GM23338 (cell line): ENCODE measurements at regions not wholly inside any gene's neighbourhood (a gene's known extent, or its start where the extent isn't known, plus 50 kb on each side); places are given as distances from the start of the nearest gene placed in this dataset.

Experiments used
- ATAC-seq: fragments of 200-7000 bp; cut with Tn5 transposase; 3 replicates; pipeline ENCODE4 v1.9.1; 2020
- DNase-seq: peaks from one replicate; pipeline ENCODE4 v3.0.0-alpha.2; 2015; ENCODE audit warnings: low spot score
- H2AFZ ChIP-seq: fragments of 200-600 bp; sonication (generic); 2 replicates; pipeline ENCODE4 v1.8.0; 2016; ENCODE audit warnings: antibody characterized with exemption, mild to moderate bottlenecking, moderate library complexity
- H3F3A ChIP-seq: fragments of 200-600 bp; sonication (generic); replicated peaks from 2 replicates; pipeline ENCODE4 v1.8.0; 2017; ENCODE audit warnings: antibody characterized with exemption, mixed run types, low read depth
- H3K27ac ChIP-seq: fragments of 200-600 bp; sonication (generic); 2 replicates; pipeline ENCODE4 v1.6.1; 2016; ENCODE audit warnings: low read depth
- H3K27me3 ChIP-seq: fragments of 200-600 bp; sonication (generic); 2 replicates; pipeline ENCODE4 v1.8.0; 2016; ENCODE audit warnings: mild to moderate bottlenecking, mixed run types, moderate library complexity; ENCODE audit not compliant: insufficient read depth
- H3K36me3 ChIP-seq: fragments of 200-600 bp; sonication (generic); 2 replicates; pipeline ENCODE4 v1.8.0; 2016; ENCODE audit warnings: mild to moderate bottlenecking; ENCODE audit not compliant: insufficient read depth
- H3K4me1 ChIP-seq: fragments of 200-600 bp; sonication (generic); 2 replicates; pipeline ENCODE4 v1.8.0; 2016; ENCODE audit warnings: mild to moderate bottlenecking, moderate library complexity; ENCODE audit not compliant: insufficient read depth
- H3K4me2 ChIP-seq: fragments of 200-600 bp; sonication (generic); 2 replicates; pipeline ENCODE4 v1.7.1; 2017; ENCODE audit warnings: mixed run types
- H3K4me3 ChIP-seq: fragments of 200-600 bp; sonication (generic); 2 replicates; pipeline ENCODE4 v1.6.1; 2016; ENCODE audit warnings: mixed run types
- H3K79me2 ChIP-seq: fragments of 200-600 bp; sonication (generic); replicated peaks from 2 replicates; pipeline ENCODE4 v1.8.0; 2017; ENCODE audit warnings: mild to moderate bottlenecking; ENCODE audit not compliant: insufficient read depth
- H3K9me2 ChIP-seq: fragments of 200-600 bp; sonication (generic); 2 replicates; pipeline ENCODE4 v1.8.0; 2017; ENCODE audit not compliant: insufficient read depth
- H4K20me1 ChIP-seq: fragments of 200-600 bp; sonication (generic); replicated peaks from 2 replicates; pipeline ENCODE4 v1.8.0; 2017; ENCODE audit warnings: mild to moderate bottlenecking; ENCODE audit not compliant: insufficient read depth
- H3K27ac Mint-ChIP-seq: 2 replicates; pipeline ENCODE4 v1.8.0; 2020; ENCODE audit warnings: inconsistent platforms, mild to moderate bottlenecking, moderate library complexity, mixed read lengths
- H3K27me3 Mint-ChIP-seq: 3 replicates; pipeline ENCODE4 v1.8.0; 2022; ENCODE audit warnings: low read depth, mild to moderate bottlenecking, moderate library complexity, mixed read lengths, inconsistent platforms; ENCODE audit not compliant: insufficient read depth, poor library complexity
- H3K36me3 Mint-ChIP-seq: 3 replicates; pipeline ENCODE4 v1.8.0; 2021; ENCODE audit warnings: low read depth, mild to moderate bottlenecking, inconsistent platforms, moderate library complexity, mixed read lengths
- H3K4me1 Mint-ChIP-seq: 3 replicates; pipeline ENCODE4 v1.8.0; 2020; ENCODE audit warnings: mild to moderate bottlenecking, inconsistent platforms, mixed read lengths
- H3K4me3 Mint-ChIP-seq: 3 replicates; pipeline ENCODE4 v1.8.0; 2021; ENCODE audit warnings: moderate library complexity, mild to moderate bottlenecking, inconsistent platforms, mixed read lengths
- H3K9me3 Mint-ChIP-seq: 3 replicates; pipeline ENCODE4 v1.8.0; 2020; ENCODE audit warnings: moderate library complexity, mild to moderate bottlenecking, inconsistent platforms, mixed read lengths
- CREB1 ChIP-seq: fragments of 250-450 bp; sonication (Bioruptor Pico); IDR thresholded peaks from 2 replicates; pipeline ENCODE4 v1.5.0; 2020; ENCODE audit warnings: low read depth, mild to moderate bottlenecking, moderate library complexity
- CTCF ChIP-seq, 2 experiments: fragments of 200-600 bp in 1 of 2; sonication (generic) in 1 of 2; conservative IDR thresholded peaks; 2 replicates each; pipeline versions ENCODE4 v1.5.1 to v1.6.1; 2016 to 2017; ENCODE audit warnings: antibody characterized with exemption in 2 of 2, low read depth in 2 of 2, mild to moderate bottlenecking in 2 of 2, moderate library complexity in 1 of 2
- JUNB ChIP-seq: IDR thresholded peaks from one replicate; pipeline ENCODE4 v1.6.1; 2016; ENCODE audit warnings: antibody characterized with exemption; ENCODE audit not compliant: unreplicated experiment
- NANOG ChIP-seq: IDR thresholded peaks from 2 replicates; pipeline ENCODE4 v1.6.1; 2016; ENCODE audit warnings: antibody characterized with exemption, borderline replicate concordance
- POLR2AphosphoS5 ChIP-seq: IDR thresholded peaks from 2 replicates; pipeline ENCODE4 v1.6.1; 2016; ENCODE audit warnings: antibody characterized with exemption, low read depth
- REST ChIP-seq: IDR thresholded peaks from one replicate; pipeline ENCODE4 v1.6.1; 2018; ENCODE audit warnings: antibody characterized with exemption; ENCODE audit not compliant: unreplicated experiment

- no peak for TF ChIP-seq JUNB
Measured at GRCh38 chr16:26709754-26710153, 357.0 kb upstream of the C16orf82 start (continued).

GRCh38 chr16:26710450-26710849 lies 356.3 kb upstream of the C16orf82 start:
- ATAC-seq (no peak), DNase-seq (no peak)
- Histone ChIP-seq H3K36me3 (no peaks in the 10 kb centered on the region), H3K4me2 (no peak overlapping the region), H2AFZ (no peak overlapping the region), H3K27me3 (no peaks in the 10 kb centered on the region), H3K9me2 (no peaks in the 10 kb centered on the region), H3K27ac (no peak overlapping the region), H3K79me2 (no peaks in the 10 kb centered on the region), H4K20me1 (no peaks in the 10 kb centered on the region), H3K4me1 (no peaks in the 10 kb centered on the region), H3K4me3 (no peak overlapping the region), H3F3A (no peaks in the 10 kb centered on the region)
- no peak overlapping the region for H3K4me3 Mint-ChIP-seq
- peaks cover 89% of the 10 kb centered on the region for H3K9me3 Mint-ChIP-seq
- no peak overlapping the region for H3K27ac Mint-ChIP-seq
- TF ChIP-seq NANOG (no peak), CTCF (conservative IDR thresholded peaks at IDR 0.05; ENCODE audit: low read depth in 2 of 2) (no peak), REST (no peak), CREB1 (CRISPR knock-in tag) (no peak)
- H3K36me3 Mint-ChIP-seq: peaks cover 9% of the 10 kb centered on the region; the same call in 2 of the 3 replicates
- H3K27me3 Mint-ChIP-seq: peaks cover 3% of the 10 kb centered on the region
- peaks cover 8% of the 10 kb centered on the region for H3K4me1 Mint-ChIP-seq

GRCh38 chr16:26712876-26713275 lies 353.9 kb upstream of the C16orf82 start:
- H3K36me3 Mint-ChIP-seq: peaks cover 8% of the 10 kb centered on the region; the same call in 1 of the 3 replicates
- peaks cover 6% of the 10 kb centered on the region for H3K27me3 Mint-ChIP-seq
- no peak for TF ChIP-seq REST
- TF ChIP-seq POLR2AphosphoS5: no peak
- TF ChIP-seq CTCF (conservative IDR thresholded peaks at IDR 0.05; ENCODE audit: low read depth in 2 of 2): no peak

More at GRCh38 chr16:26712876-26713275, 353.9 kb upstream of the C16orf82 start:
- Histone ChIP-seq H3K79me2 (no peaks in the 10 kb centered on the region), H2AFZ (no peak overlapping the region), H3K9me2 (no peaks in the 10 kb centered on the region), H3K4me1 (no peaks in the 10 kb centered on the region), H3K36me3 (no peaks in the 10 kb centered on the region), H3F3A (no peaks in the 10 kb centered on the region), H3K4me2 (no peak overlapping the region), H4K20me1 (no peaks in the 10 kb centered on the region), H3K27ac (no peak overlapping the region), H3K4me3 (no peak overlapping the region), H3K27me3 (no peaks in the 10 kb centered on the region)
- Mint-ChIP-seq H3K9me3 (peaks cover 90% of the 10 kb centered on the region), H3K27ac (no peak overlapping the region), H3K4me3 (no peak overlapping the region), H3K4me1 (peaks cover 8% of the 10 kb centered on the region)
- ATAC-seq (no peak), DNase-seq (no peak)
